OCI-LY1 (cell line): ENCODE measurements at regions not wholly inside any gene's neighbourhood (a gene's known extent, or its start where the extent isn't known, plus 50 kb on each side); places are given as distances from the start of the nearest gene placed in this dataset.
A peak's percentile ranks its signal among the peaks of the same experiment; 100 is the strongest.

Experiments
- H2AFZ ChIP-seq: fragments of 200-600 bp; sonication (generic), shearing (Covaris generic); 2 replicates; pipeline ENCODE4 v1.6.0; 2014; ENCODE audit warnings: antibody characterized with exemption, mild to moderate bottlenecking, low read length
- H3F3A ChIP-seq: fragments of 200-600 bp; sonication (generic), shearing (Covaris generic); 2 replicates; pipeline ENCODE4 v1.6.0; 2014; ENCODE audit warnings: mild to moderate bottlenecking, antibody characterized with exemption, low read length, moderate library complexity; ENCODE audit not compliant: insufficient read depth
- H3K27ac ChIP-seq: fragments of 200-600 bp; sonication (generic); 2 replicates; pipeline ENCODE4 v1.5.1; 2014; ENCODE audit warnings: low read length, mixed run types, mild to moderate bottlenecking, low read depth; ENCODE audit not compliant: poor library complexity, severe bottlenecking
- H3K27me3 ChIP-seq: fragments of 200-600 bp; sonication (generic); 2 replicates; pipeline ENCODE4 v1.6.0; 2014; ENCODE audit warnings: antibody characterized with exemption, mild to moderate bottlenecking, low read length, moderate library complexity; ENCODE audit not compliant: insufficient read depth
- H3K36me3 ChIP-seq: fragments of 200-600 bp; sonication (generic); 2 replicates; pipeline ENCODE4 v1.6.1; 2014; ENCODE audit warnings: mild to moderate bottlenecking, antibody characterized with exemption, low read length, moderate library complexity, mixed read lengths; ENCODE audit not compliant: insufficient read depth
- H3K4me1 ChIP-seq: fragments of 200-600 bp; sonication (generic); 2 replicates; pipeline ENCODE4 v1.5.1; 2014; ENCODE audit warnings: mild to moderate bottlenecking, low read length, moderate library complexity; ENCODE audit not compliant: insufficient read depth, severe bottlenecking
- H3K4me2 ChIP-seq: fragments of 200-600 bp; sonication (generic), shearing (Covaris generic); 2 replicates; pipeline ENCODE4 v1.6.1; 2014; ENCODE audit warnings: low read length
- H3K4me3 ChIP-seq: fragments of 200-600 bp; sonication (generic); 2 replicates; pipeline ENCODE4 v1.5.1; 2014; ENCODE audit warnings: low read length, low read depth, mild to moderate bottlenecking, mixed read lengths; ENCODE audit not compliant: poor library complexity, severe bottlenecking
- H3K79me2 ChIP-seq: fragments of 200-600 bp; shearing (Covaris generic); 2 replicates; pipeline ENCODE4 v1.6.1; 2016; ENCODE audit warnings: mixed run types, low read length, mixed read lengths; ENCODE audit not compliant: insufficient read depth
- H3K9ac ChIP-seq: fragments of 200-600 bp; sonication (generic), shearing (Covaris generic); 2 replicates; pipeline ENCODE4 v1.6.1; 2014; ENCODE audit warnings: mild to moderate bottlenecking, low read length, mixed read lengths
- H3K9me2 ChIP-seq: fragments of 200-600 bp; sonication (generic), shearing (Covaris generic); 2 replicates; pipeline ENCODE4 v1.6.1; 2014; ENCODE audit warnings: low read depth, mild to moderate bottlenecking, low read length, mixed read lengths
- H3K9me3 ChIP-seq: fragments of 200-600 bp; shearing (Covaris generic); 2 replicates; pipeline ENCODE4 v1.6.1; 2014; ENCODE audit warnings: low read length, mixed read lengths
- H4K20me1 ChIP-seq: fragments of 200-600 bp; sonication (generic), shearing (Covaris generic); 2 replicates; pipeline ENCODE4 v1.6.0; 2016; ENCODE audit warnings: mild to moderate bottlenecking, low read length; ENCODE audit not compliant: insufficient read depth
- EZH2 ChIP-seq: fragments of 200-600 bp; sonication (generic), shearing (Covaris generic); IDR thresholded peaks from 2 replicates; pipeline ENCODE4 v1.8.0; 2017; ENCODE audit warnings: borderline replicate concordance, mixed run types, mild to moderate bottlenecking, antibody characterized with exemption, low read length, moderate library complexity, mixed read lengths
- TF ChIP-seq, protein P1 (sequence below): fragments of 200-600 bp; sonication (generic), shearing (Covaris generic); IDR thresholded peaks from 2 replicates; pipeline ENCODE4 v1.5.1; 2017; ENCODE audit warnings: mild to moderate bottlenecking, antibody characterized with exemption, low read length, moderate library complexity, mixed read lengths

DNA sequence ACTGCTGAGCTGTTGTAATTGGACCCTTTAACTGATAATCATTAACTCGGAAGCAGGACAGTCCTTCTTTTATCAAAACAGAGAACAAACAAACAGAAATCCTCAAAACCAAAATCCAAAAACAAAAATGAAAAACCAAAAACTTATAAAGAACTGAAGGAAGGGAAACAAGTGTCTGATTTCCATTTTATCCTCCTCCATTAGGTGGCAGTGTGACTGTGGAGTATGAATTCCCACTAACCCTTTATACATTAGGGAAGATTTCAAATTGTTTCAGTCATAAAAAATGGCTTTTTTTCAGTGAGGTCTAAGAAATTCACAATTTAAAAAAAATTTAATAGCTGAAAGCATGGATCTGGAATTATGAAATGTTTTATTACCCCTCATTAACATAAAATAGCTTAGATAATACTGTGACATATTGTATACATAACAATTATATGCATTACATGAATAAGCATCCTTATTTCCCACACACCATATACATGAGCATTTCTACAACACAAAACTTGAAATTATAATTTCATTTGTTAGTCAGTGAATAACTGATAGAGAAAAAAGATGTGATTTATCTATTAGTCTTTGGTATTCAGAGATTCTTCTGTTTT is 1074.3 kb upstream of the PCDH9 start:
- no peak for TF ChIP-seq EZH2
- TF ChIP-seq, protein P1, sequence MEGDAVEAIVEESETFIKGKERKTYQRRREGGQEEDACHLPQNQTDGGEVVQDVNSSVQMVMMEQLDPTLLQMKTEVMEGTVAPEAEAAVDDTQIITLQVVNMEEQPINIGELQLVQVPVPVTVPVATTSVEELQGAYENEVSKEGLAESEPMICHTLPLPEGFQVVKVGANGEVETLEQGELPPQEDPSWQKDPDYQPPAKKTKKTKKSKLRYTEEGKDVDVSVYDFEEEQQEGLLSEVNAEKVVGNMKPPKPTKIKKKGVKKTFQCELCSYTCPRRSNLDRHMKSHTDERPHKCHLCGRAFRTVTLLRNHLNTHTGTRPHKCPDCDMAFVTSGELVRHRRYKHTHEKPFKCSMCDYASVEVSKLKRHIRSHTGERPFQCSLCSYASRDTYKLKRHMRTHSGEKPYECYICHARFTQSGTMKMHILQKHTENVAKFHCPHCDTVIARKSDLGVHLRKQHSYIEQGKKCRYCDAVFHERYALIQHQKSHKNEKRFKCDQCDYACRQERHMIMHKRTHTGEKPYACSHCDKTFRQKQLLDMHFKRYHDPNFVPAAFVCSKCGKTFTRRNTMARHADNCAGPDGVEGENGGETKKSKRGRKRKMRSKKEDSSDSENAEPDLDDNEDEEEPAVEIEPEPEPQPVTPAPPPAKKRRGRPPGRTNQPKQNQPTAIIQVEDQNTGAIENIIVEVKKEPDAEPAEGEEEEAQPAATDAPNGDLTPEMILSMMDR, result peak; percentile 83
- Histone ChIP-seq H3K79me2 (no peaks in the 10 kb centered on the region), H4K20me1 (no peaks in the 10 kb centered on the region), H3K27ac (no peak overlapping the region), H3K9me3 (no peaks in the 10 kb centered on the region), H3K4me2 (no peak overlapping the region), H2AFZ (no peak overlapping the region), H3K4me1 (no peaks in the 10 kb centered on the region), H3K9ac (no peak overlapping the region), H3K36me3 (no peaks in the 10 kb centered on the region), H3F3A (no peaks in the 10 kb centered on the region), H3K27me3 (no peaks in the 10 kb centered on the region), H3K9me2 (no peaks in the 10 kb centered on the region), H3K4me3 (no peak overlapping the region)

DNA sequence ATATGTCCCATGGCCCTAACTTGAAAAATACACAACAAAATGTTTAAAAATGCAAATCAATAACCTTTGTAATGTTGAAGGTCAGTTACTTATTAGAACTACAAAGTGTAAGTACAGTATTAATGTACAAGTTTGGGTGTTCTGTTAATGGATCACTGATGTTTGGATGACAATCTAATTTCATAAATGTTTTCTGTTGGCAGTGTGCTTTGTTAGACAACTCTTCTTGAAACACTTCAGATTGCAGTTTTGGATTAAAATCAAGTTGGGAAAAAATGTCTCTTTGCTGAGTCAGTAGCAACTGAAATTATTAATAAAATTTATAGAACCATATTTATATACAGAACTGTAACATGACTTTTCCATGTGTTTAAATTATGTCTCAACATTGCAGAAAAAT is 1063.5 kb upstream of the PCDH9 start:
- Histone ChIP-seq H2AFZ (no peak overlapping the region), H3F3A (no peaks in the 10 kb centered on the region), H3K9me3 (no peaks in the 10 kb centered on the region), H4K20me1 (no peaks in the 10 kb centered on the region), H3K4me3 (no peak overlapping the region), H3K79me2 (no peaks in the 10 kb centered on the region), H3K9me2 (no peaks in the 10 kb centered on the region), H3K4me2 (no peak overlapping the region), H3K9ac (no peak overlapping the region), H3K27me3 (no peaks in the 10 kb centered on the region), H3K27ac (no peak overlapping the region), H3K4me1 (no peaks in the 10 kb centered on the region), H3K36me3 (no peaks in the 10 kb centered on the region)
- no peak for TF ChIP-seq EZH2
- TF ChIP-seq, protein P1, result no peak

GRCh38 chr13:68292601-68293000 is 1062.5 kb upstream of the PCDH9 start:
- no peak overlapping the region for H2AFZ ChIP-seq
- no peaks in the 10 kb centered on the region for H3K79me2 ChIP-seq
- H3K36me3 ChIP-seq, result no peaks in the 10 kb centered on the region
- no peak overlapping the region for H3K4me3 ChIP-seq
- H3K9me3 ChIP-seq, result no peaks in the 10 kb centered on the region
- no peaks in the 10 kb centered on the region for H3K27me3 ChIP-seq
- TF ChIP-seq EZH2, result no peak
- TF ChIP-seq, protein P1, result no peak
- H3F3A ChIP-seq, result no peaks in the 10 kb centered on the region
- no peaks in the 10 kb centered on the region for H3K9me2 ChIP-seq
- no peaks in the 10 kb centered on the region for H3K4me1 ChIP-seq
- H4K20me1 ChIP-seq, result no peaks in the 10 kb centered on the region
- no peak overlapping the region for H3K4me2 ChIP-seq
- H3K9ac ChIP-seq, result no peak overlapping the region
- no peak overlapping the region for H3K27ac ChIP-seq
